H9 (cell line): ENCODE measurements at regions not wholly inside any gene's neighbourhood (a gene's known extent, or its start where the extent isn't known, plus 50 kb on each side); places are given as distances from the start of the nearest gene placed in this dataset.

Experiments used
- DNase-seq: peaks from one replicate; pipeline ENCODE4 v3.0.0-alpha.2; 2017
- H2AFZ ChIP-seq: one replicate; pipeline ENCODE4 v1.6.1; 2013; ENCODE audit warnings: mild to moderate bottlenecking, low read length, control low read depth, moderate library complexity
- H2AK5ac ChIP-seq: 2 replicates; pipeline ENCODE4 v1.6.1; 2013; ENCODE audit warnings: low read length, control low read depth, mixed read lengths; ENCODE audit not compliant: insufficient read length
- H2BK120ac ChIP-seq: one replicate; pipeline ENCODE4 v1.6.1; 2013; ENCODE audit warnings: low read depth, mild to moderate bottlenecking, low read length, control low read depth, inconsistent platforms; ENCODE audit not compliant: poor library complexity, severe bottlenecking
- H2BK12ac ChIP-seq: 2 replicates; pipeline ENCODE4 v1.6.1; 2013; ENCODE audit warnings: low read length, control low read depth, mixed read lengths, low read depth; ENCODE audit not compliant: insufficient read length
- H2BK15ac ChIP-seq: 2 replicates; pipeline ENCODE4 v1.6.1; 2013; ENCODE audit warnings: low read depth, low read length, control low read depth
- H2BK20ac ChIP-seq: one replicate; pipeline ENCODE4 v1.6.1; 2013; ENCODE audit warnings: low read depth, mild to moderate bottlenecking, low read length, control low read depth, inconsistent platforms; ENCODE audit not compliant: poor library complexity, severe bottlenecking
- H2BK5ac ChIP-seq: 2 replicates; pipeline ENCODE4 v1.6.1; 2013; ENCODE audit warnings: low read length, control low read depth, mixed read lengths; ENCODE audit not compliant: insufficient read length
- H3K14ac ChIP-seq: 2 replicates; pipeline ENCODE4 v1.6.1; 2013; ENCODE audit warnings: low read length, control low read depth; ENCODE audit not compliant: insufficient read depth
- H3K18ac ChIP-seq: 2 replicates; pipeline ENCODE4 v1.6.1; 2013; ENCODE audit warnings: low read depth, mild to moderate bottlenecking, mixed read lengths, low read length, control low read depth; ENCODE audit not compliant: insufficient read length
- H3K23ac ChIP-seq: 2 replicates; pipeline ENCODE4 v1.6.1; 2013; ENCODE audit warnings: low read length, control low read depth, mixed read lengths, low read depth; ENCODE audit not compliant: insufficient read length
- H3K23me2 ChIP-seq: 2 replicates; pipeline ENCODE4 v1.6.1; 2013; ENCODE audit warnings: low read depth, mild to moderate bottlenecking, mixed read lengths, low read length, control low read depth; ENCODE audit not compliant: insufficient read length, poor library complexity, severe bottlenecking
- H3K27ac ChIP-seq: 2 replicates; pipeline ENCODE4 v1.5.1; 2013; ENCODE audit warnings: low read length, control low read depth, mixed read lengths, low read depth; ENCODE audit not compliant: insufficient read length
- H3K27me3 ChIP-seq: 2 replicates; pipeline ENCODE4 v1.6.1; 2013; ENCODE audit warnings: low read length, control low read depth, inconsistent platforms; ENCODE audit not compliant: insufficient read depth
- H3K4ac ChIP-seq: 2 replicates; pipeline ENCODE4 v1.6.1; 2013; ENCODE audit warnings: low read depth, mild to moderate bottlenecking, control low read depth, inconsistent platforms, low read length, moderate library complexity
- H3K4me1 ChIP-seq: 2 replicates; pipeline ENCODE4 v1.6.1; 2013; ENCODE audit warnings: low read length, control low read depth, inconsistent platforms; ENCODE audit not compliant: insufficient read depth
- H3K4me2 ChIP-seq: 2 replicates; pipeline ENCODE4 v1.6.1; 2013; ENCODE audit warnings: low read length, control low read depth, mixed read lengths; ENCODE audit not compliant: insufficient read length, insufficient read depth
- H3K56ac ChIP-seq: 2 replicates; pipeline ENCODE4 v1.6.1; 2013; ENCODE audit warnings: low read depth, mild to moderate bottlenecking, mixed read lengths, low read length, control low read depth; ENCODE audit not compliant: insufficient read length
- H3K79me1 ChIP-seq: 2 replicates; pipeline ENCODE4 v1.6.1; 2013; ENCODE audit warnings: low read depth, mild to moderate bottlenecking, moderate library complexity, low read length, control low read depth, inconsistent platforms; ENCODE audit not compliant: insufficient read depth, poor library complexity, severe bottlenecking
- H3K79me2 ChIP-seq: 2 replicates; pipeline ENCODE4 v1.6.1; 2013; ENCODE audit warnings: low read length, control low read depth, inconsistent platforms; ENCODE audit not compliant: insufficient read depth
- H3K9ac ChIP-seq: 2 replicates; pipeline ENCODE4 v1.6.1; 2013; ENCODE audit warnings: low read length, control low read depth, mixed read lengths; ENCODE audit not compliant: insufficient read length; ENCODE audit errors: extremely low read depth
- H3K9me3 ChIP-seq: one replicate; pipeline ENCODE4 v1.6.1; 2013; ENCODE audit warnings: low read depth, low read length, inconsistent platforms; ENCODE audit not compliant: control insufficient read depth
- H3T11ph ChIP-seq: one replicate; pipeline ENCODE4 v1.6.1; 2013; ENCODE audit warnings: mild to moderate bottlenecking, low read length, control low read depth, inconsistent platforms
- H4K20me1 ChIP-seq: one replicate; pipeline ENCODE4 v1.6.1; 2013; ENCODE audit not compliant: control insufficient read depth, insufficient read length, insufficient read depth
- H4K5ac ChIP-seq: 2 replicates; pipeline ENCODE4 v1.6.1; 2013; ENCODE audit warnings: low read depth, mild to moderate bottlenecking, mixed read lengths, low read length, control low read depth; ENCODE audit not compliant: insufficient read length
- H4K8ac ChIP-seq: replicated peaks from 2 replicates; pipeline ENCODE4 v1.6.1; 2013; ENCODE audit warnings: low read length, control low read depth, mixed read lengths, low read depth; ENCODE audit not compliant: insufficient read length
- H4K91ac ChIP-seq: 2 replicates; pipeline ENCODE4 v1.6.1; 2013; ENCODE audit warnings: low read depth, mild to moderate bottlenecking, moderate library complexity, mixed read lengths, low read length, control low read depth; ENCODE audit not compliant: insufficient read length
- H3K27ac Mint-ChIP-seq, 3 experiments: 2 replicates in 2 of 3; 3 replicates in 1 of 3; pipeline ENCODE4 v1.8.0; 2020 to 2021; ENCODE audit warnings: mixed read lengths in 3 of 3, mild to moderate bottlenecking in 1 of 3, moderate library complexity in 1 of 3
- H3K27me3 Mint-ChIP-seq: 2 replicates; pipeline ENCODE4 v1.8.0; 2021; ENCODE audit warnings: low read depth, mild to moderate bottlenecking, moderate library complexity, mixed read lengths
- H3K36me3 Mint-ChIP-seq, 3 experiments: 2 replicates in 2 of 3; 3 replicates in 1 of 3; pipeline ENCODE4 v1.8.0; 2020 to 2021; ENCODE audit warnings: low read depth in 3 of 3, mixed read lengths in 3 of 3; ENCODE audit not compliant: insufficient read depth in 1 of 3
- H3K4me1 Mint-ChIP-seq, 2 experiments: 2 replicates each; pipeline ENCODE4 v1.8.0; 2020; ENCODE audit warnings: mixed read lengths in 2 of 2
- H3K4me3 Mint-ChIP-seq, 2 experiments: 2 replicates in 1 of 2; 3 replicates in 1 of 2; pipeline ENCODE4 v1.8.0; 2020 to 2021; ENCODE audit warnings: mild to moderate bottlenecking in 2 of 2, mixed read lengths in 2 of 2, moderate library complexity in 1 of 2
- H3K9me3 Mint-ChIP-seq, 2 experiments: 2 replicates in 1 of 2; 3 replicates in 1 of 2; pipeline ENCODE4 v1.8.0; 2020; ENCODE audit warnings: mild to moderate bottlenecking in 2 of 2, mixed read lengths in 2 of 2, moderate library complexity in 1 of 2
- CTCF ChIP-seq: fragments of 200-600 bp; sonication (generic); conservative IDR thresholded peaks from 3 replicates; pipeline ENCODE4 v1.8.0; 2021; ENCODE audit warnings: antibody characterized with exemption, mild to moderate bottlenecking
- WGBS: extraction: QIAGEN DNeasy Blood & Tissue Kit; methylation state at CpG from one replicate; pipeline ENCODE4 v1.1.7; 2013; ENCODE audit warnings: missing lambda C conversion rate, low lambda C conversion rate, mixed read lengths; ENCODE audit not compliant: insufficient read length; ENCODE audit errors: extremely low coverage; 5-methylcytosine and 5-hydroxymethylcytosine counted together

DNA sequence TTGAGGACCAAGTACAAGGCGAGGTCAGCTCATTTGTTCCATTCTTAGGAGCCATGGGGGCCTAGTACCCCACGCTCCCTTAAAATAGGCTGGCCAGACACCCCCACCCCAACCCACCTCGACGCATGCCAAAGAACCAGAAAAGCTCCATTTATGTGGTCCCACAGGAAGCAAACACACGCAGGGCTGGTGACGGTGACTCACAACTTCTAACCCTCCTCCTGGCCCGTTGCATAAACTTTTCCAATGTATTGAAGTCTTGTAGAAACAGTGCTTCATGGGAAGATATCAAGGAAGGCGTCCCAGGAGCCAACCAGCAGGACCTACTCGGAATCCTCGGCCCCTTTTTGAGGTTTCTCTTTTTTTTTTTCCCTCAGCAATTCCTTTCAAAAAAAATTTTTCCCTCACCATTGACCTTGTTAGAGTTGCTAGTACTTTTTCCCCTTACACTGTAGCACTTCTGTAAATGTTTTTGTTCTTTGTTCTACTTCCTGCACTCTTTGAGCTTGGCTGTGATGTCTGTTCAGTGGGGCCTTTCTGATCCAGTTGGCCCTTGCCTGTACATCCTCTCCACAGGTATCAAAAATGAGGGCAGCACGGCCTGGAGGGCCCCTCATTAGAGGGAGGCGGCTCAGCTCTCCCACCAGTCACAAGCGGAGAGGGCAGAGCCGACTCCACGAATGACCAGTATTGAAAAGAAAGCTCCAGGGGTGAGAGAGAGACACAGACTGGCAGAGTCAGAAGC is 208.3 kb downstream of the RGS9 start:
- Mint-ChIP-seq H3K27ac (no peak overlapping the region), H3K27me3 (no peaks in the 10 kb centered on the region; the same call in none of the 2 replicates), H3K4me1 (peaks cover 0 to 2% of the 10 kb centered on the region in 2 experiments; a peak in 1 of 4 replicates), H3K9me3 (peaks cover 12 to 14% of the 10 kb centered on the region in 2 experiments), H3K4me3 (no peak overlapping the region), H3K36me3 (peaks cover 1 to 4% (median 3%) of the 10 kb centered on the region in 3 experiments; a peak in 4 of 7 replicates)
- Histone ChIP-seq H3K18ac (no peak overlapping the region), H4K20me1 (no peaks in the 10 kb centered on the region), H3K9ac (no peak overlapping the region), H3K56ac (no peak overlapping the region), H3K23ac (no peak overlapping the region), H2BK120ac (no peak overlapping the region), H4K91ac (no peak overlapping the region), H2BK20ac (no peak overlapping the region), H2BK5ac (no peak overlapping the region), H3K27me3 (no peaks in the 10 kb centered on the region), H3K4ac (no peak overlapping the region), H2BK15ac (no peak overlapping the region), H4K5ac (no peak overlapping the region), H3K79me2 (no peaks in the 10 kb centered on the region), H3K79me1 (no peaks in the 10 kb centered on the region), H2BK12ac (no peak overlapping the region), H3T11ph (no peak overlapping the region), H4K8ac (no peak overlapping the region), H2AFZ (no peak overlapping the region), H3K14ac (no peak overlapping the region), H3K23me2 (no peaks in the 10 kb centered on the region), H3K9me3 (no peaks in the 10 kb centered on the region), H3K4me1 (no peaks in the 10 kb centered on the region), H3K27ac (no peak overlapping the region), H3K4me2 (no peak overlapping the region), H2AK5ac (no peak overlapping the region)
- WGBS = no CpG with 5 or more reads among the region's 15 CpGs
- TF ChIP-seq CTCF = no peak
- no peak for DNase-seq
